GM19240 (cell line): ENCODE measurements at regions not wholly inside any gene's neighbourhood (a gene's known extent, or its start where the extent isn't known, plus 50 kb on each side); places are given as distances from the start of the nearest gene placed in this dataset.
"Not testable (repeated sequence)": the region's sequence is repeated elsewhere in the genome, so short reads cannot be mapped to it uniquely, and the experiment has no call there.

Experiments used
- DNase-seq: peaks from one replicate; pipeline ENCODE4 v3.0.0; 2011; ENCODE audit warnings: low spot score; ENCODE audit not compliant: insufficient read length

- no peak for DNase-seq
These were observed 205.6 kb upstream of the ZNF184 start for GRCh38 chr6:27678469-27678868.

GRCh38 chr6:27674882-27675281, 202.0 kb upstream of the ZNF184 start:
- DNase-seq = no peak

- DNase-seq = no peak
These were observed 199.4 kb upstream of the ZNF184 start for GRCh38 chr6:27672113-27672799.

DNA sequence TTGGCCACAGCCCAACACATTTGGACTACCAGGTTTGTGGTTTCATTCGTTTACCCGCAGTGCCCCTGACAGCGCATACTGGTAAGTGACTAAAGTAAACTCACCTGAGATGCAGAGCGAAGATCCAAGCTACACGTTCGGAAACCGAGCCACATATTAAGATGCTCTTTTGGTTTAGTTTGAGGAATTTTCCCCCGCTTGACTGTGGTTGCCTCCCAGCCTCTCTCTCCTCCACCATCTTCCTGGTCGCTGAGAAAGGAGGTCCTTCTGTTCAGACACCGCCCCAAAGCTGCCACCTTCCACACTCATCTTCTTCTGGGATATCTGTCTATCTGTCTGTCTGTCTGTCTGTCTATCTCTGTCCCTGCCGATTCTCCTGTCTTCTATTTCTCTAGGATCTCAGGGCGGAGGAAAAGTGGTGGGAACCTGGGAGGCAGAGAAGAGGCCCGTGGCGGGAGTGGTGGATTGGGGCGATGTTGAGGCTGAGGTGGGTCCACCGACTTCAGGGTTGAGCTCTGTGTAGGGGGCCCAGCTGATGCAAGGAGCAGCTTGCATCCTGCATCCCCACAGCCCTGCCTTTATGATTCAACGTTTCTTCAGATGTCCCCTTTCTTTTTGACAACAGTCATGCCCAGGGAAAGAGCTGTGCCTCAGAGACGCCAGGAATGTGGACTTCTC, 196.9 kb upstream of the ZNF184 start:
- no peak for DNase-seq

GRCh38 chr6:27669295-27669623, 196.4 kb upstream of the ZNF184 start:
- no peak for DNase-seq

DNA sequence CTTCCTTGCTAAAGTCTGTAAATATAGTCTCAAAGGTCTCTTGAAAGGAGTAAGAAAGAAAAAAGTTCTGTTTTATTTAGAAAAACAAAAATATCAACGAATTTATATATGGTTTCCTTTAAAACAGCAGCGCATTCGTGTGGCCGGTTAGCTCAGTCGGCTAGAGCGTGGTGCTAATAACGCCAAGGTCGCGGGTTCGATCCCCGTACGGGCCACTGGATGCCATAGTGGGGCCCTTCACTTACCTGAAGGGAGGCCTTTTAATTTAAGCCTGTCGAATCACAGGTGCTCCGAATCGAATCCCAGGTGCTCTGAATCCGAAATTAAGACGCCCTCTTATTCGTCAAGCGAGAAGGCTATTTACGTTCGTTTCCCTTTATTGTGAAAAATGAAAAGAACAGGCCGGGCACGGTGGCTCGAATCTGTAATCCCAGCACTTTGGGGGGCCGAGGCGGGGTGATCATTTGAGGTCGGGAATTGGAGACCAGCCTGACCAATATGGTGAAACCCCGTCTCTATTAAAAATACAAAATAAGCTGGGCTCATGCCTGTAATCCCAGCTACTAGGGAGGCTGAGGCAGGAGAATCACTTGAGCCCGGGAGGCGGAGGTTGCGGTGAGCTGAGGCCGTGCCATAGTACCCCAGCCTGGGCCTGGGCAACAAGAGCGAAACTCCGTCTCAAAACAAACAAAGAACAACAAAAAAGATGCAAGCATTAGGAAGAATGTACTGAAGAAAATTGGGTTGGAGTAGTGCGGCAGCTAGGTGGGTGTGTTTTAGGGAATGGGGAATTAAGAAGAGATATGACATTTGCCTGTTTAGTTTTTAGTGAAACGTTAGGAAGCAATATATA, 195.8 kb upstream of the ZNF184 start:
- DNase-seq = no peak

DNA sequence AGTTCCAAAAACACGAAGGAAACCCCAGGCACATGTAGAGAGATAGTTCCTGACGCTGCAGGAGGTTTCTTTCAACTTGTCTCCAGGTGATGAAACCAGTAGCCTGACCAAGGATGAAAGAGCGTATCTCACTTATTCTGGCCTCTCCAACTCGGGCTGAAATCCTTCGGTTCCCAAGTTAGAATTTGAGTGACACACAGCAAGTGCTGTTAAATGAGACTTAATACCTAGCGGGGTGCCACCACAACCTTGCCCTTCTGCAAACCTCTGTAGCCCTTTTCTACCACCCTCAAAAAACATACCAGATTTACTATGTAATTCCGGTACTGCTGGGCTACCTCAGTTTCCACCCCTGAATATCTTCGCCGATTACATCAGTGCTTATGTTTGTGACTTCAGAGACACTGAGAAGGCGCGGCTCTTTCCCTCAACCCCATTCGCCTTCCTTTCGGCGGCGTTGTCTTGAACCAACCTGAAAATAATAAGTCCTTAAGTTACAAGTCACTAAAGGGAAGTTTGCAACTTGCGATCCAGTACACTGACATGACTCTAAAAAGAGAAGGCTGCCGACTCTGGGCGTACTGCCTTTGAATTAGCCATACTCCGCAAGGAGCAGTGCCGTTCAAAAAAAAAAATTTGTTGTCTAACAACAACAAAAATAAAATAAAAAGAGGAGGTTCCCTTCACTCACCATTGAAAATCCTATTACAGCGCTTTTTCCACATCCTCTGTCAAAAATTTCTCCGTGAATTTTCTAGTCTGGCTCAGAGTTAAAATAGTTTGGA, 194.9 kb upstream of the ZNF184 start:
- no peak for DNase-seq

- no peak for DNase-seq
These were observed 194.2 kb upstream of the ZNF184 start for GRCh38 chr6:27667016-27667656.

DNA sequence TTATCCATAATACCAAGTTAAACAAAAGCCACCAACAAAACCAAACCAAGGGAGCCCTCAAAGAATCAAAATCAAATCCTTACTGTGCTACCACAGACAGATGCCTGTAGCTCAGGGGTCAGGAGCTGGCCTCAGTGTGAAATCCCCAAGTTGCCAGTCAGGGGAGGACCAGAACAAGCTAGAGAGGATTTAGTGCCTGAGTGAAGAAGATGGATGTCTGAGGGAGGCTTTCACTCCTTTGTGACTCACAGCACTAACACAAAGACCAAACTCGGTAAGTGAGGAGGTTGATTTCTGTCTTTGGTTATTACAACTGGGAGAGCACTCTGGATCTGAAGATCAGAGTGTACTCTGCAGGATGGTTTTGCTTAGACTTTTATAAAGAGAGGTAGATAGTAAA, 189.9 kb upstream of the ZNF184 start:
- no peak for DNase-seq

GRCh38 chr6:27662212-27662611, 189.3 kb upstream of the ZNF184 start:
- DNase-seq = not testable (repeated sequence)

- not testable (repeated sequence) for DNase-seq
These were observed 180.4 kb upstream of the ZNF184 start for GRCh38 chr6:27653143-27653825.

- no peak for DNase-seq
These were observed 178.4 kb upstream of the ZNF184 start for GRCh38 chr6:27651371-27651732.

- DNase-seq = no peak
These were observed 177.9 kb upstream of the ZNF184 start for GRCh38 chr6:27650620-27651370.

DNA sequence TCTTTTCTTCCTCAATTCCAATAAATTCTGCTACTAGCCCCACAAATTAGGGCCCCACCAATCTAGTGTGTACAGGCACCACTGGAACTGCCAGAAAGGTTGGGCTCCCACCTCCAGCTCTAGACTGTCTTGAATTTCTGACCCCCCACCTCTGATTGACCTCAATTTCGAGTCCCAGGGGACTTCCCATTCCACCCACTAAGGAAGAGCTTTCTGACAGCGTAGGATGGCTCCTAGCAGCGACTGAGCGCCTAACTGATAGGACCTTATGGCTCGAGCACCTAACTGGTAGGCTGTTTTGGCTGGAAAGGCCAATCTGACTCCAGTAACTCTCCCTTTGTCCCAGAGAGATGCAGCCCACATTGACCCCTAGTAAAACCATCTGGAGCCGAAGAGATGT, 171.6 kb upstream of the ZNF184 start:
- DNase-seq = no peak

DNA sequence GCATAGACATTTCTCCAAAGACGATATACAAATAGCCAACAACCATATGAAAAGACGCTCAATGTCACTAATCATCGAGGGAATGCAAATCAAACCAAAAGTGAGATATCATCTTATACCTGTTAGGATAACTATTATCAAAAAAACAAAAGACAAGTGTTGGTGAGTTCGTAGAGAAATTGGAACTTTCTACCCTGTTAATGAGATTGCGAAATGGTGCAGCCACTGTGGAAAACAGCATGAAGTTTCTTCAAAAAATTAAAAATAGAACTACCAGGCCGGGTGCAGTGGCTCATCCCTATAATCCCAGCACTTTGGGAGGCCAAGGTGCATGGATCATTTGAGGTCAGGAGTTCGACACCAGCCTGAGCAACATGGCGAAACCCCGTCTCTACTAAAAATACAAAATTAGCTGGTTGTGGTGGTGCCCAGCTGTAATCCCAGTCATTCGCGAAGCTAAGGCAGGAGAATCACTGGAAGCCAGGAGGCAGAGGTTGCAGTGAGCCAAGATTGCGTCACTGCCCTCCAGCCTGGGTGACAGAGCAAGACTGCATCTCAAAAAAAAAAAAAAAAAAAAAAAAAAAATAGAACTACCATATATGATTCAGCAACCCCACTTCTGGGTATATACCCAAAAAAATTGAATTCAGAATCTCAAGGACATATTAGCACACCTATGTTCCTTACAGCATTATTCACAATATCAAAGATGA, 170.0 kb upstream of the ZNF184 start:
- DNase-seq = no peak

- not testable (repeated sequence) for DNase-seq
These were observed 163.0 kb upstream of the ZNF184 start for GRCh38 chr6:27635886-27636285.

- DNase-seq = not testable (repeated sequence)
These were observed 160.3 kb upstream of the ZNF184 start for GRCh38 chr6:27633221-27633688.

GRCh38 chr6:27631609-27631916, 158.7 kb upstream of the ZNF184 start:
- no peak for DNase-seq
